ENCODE measurements at regions not wholly inside any gene's neighbourhood (a gene's known extent, or its start where the extent isn't known, plus 50 kb on each side); places are given as distances from the start of the nearest gene placed in this dataset.
"Not testable (repeated sequence)": the region's sequence is repeated elsewhere in the genome, so short reads cannot be mapped to it uniquely, and the experiment has no call there.

DNA sequence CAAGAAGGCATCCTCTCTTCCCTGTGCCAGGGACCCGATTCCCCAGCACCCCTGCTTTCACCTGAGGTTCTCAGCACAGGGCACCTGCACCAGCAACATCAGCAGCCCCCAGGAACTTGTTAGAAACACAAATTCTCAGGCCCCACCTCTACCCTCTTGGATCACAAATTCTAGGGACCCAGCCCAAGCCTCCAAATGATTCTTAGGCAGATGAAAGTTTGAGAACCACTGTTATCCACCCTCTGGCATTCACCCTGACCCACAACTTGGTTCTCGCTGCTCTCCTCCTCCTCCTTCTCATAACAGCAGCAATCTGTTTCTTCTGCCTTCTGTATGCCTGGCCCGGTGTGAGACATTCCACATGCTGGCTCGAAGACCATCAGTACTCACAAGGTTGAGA is 60.3 kb upstream of the HIVEP3 start:
- no peak for DNase-seq

DNA sequence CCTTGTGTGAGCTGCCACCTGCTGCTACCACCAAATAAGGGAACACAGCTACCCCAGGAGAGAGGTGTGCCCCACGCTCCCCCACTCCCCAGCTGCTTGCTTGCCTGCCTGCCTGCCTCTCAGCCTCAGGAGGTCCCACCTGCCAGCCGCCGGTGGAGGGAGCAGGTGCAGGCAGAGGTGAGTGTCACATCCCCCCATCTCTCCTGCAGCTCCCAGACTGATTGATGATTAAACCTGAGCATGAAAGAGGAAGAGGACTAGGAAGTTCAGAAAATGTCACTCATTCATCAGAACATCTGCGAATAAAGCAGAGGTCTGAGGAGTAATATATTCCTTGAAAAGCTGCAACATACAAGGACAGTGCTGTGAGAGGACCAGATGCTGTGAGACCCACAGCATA is 58.6 kb upstream of the HIVEP3 start:
- no peak for DNase-seq

DNA sequence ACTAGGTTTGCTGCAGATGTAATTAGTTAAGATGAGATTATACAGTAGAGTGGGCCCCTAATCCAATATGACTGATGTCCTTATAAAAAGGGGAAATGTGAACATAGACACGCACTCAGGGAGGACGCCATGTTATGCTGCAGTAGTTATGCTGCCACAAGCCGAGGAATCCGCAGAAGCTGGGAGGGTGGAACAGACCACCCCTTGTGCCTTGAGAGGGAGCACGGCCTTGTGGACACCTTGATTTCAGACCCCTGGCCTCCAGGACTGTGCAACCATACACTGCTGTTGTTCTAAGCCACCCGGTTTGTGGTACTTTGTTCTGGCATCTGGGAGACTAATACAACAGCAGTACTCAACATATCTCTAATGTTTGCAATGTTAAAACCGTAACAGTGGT is 57.9 kb upstream of the HIVEP3 start:
- DNase-seq = no peak

DNA sequence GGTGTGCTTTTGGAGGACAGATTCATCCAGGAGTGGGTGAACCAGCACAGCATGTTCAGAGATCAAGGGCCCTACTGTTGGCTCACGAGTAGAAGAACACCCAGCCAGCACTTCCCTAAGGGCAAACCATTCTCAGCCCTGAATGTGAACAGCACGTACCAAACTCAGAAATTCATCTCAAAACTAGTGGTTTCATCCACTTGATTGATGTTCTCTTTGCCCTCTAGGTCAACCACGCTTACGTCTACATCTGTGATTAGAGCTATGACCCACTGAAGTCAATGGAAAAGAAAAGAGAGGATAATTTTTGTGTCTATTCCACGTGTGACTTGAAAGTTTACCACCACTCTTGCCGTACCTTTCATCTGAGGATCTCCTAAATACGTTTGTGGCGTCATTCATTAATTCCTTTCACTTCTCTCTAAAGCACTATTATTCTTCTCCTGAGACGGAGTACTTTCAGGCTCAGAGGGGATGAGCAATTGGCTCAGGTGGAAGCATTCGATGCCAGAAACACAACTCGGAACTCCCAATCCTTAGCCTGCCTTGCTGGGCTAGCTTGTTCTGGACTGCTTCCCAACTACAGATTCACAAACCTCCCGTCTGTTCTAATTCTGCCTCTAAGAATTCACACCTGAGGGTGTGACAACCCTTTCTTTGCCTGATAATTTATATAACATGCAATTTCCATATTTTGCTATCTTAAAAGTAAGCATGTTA is 57.3 kb upstream of the HIVEP3 start:
- DNase-seq = no peak

DNA sequence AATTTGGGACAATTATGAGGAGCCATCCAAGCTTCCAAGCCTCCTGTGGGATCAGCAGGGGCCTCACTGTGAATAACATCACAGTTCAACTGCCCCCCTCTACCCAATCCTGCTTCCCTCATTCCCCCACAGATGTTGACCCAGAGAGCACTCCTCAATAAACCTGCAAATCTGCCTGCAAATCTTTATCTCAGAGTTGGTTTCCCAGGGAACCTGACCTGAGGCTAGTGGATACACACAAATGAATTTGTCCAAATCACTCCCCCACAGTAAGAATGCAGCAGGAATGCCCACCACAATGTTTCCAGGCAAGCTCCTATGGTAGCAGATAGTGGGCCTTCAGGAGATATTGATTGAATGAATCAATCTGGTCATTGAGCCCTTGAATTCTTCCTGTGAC is 56.4 kb upstream of the HIVEP3 start:
- no peak for DNase-seq

DNA sequence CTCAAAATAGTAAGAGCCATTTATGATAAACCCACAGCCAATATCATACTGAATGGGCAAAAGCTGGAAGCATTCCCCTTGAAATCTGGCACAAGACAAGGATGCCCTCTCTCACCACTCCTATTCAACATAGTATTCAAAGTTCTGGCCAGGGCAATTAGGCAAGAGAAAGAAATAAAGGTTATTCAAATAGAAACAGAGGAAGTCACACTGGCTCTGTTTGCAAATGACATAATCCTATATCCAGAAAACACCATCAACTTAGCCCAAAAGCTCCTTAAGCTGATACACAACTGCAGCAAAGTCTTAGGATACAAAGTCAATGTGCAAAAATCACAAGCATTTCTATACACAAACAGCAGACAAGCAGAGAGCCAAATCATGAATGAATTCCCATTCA is 49.8 kb upstream of the HIVEP3 start:
- not testable (repeated sequence) for DNase-seq

Measured in eye (tissue), 1 donor.